GM12864 (cell line): ENCODE measurements at regions not wholly inside any gene's neighbourhood (a gene's known extent, or its start where the extent isn't known, plus 50 kb on each side); places are given as distances from the start of the nearest gene placed in this dataset.

Source experiments
- DNase-seq: peaks from one replicate; pipeline ENCODE4 v3.0.0-alpha.2; 2011; ENCODE audit warnings: low read depth
- H3K4me3 ChIP-seq: 2 replicates; pipeline ENCODE4 v1.5.1; 2011; ENCODE audit warnings: mild to moderate bottlenecking, low read depth, low read length, control low read depth
- CTCF ChIP-seq: IDR thresholded peaks from 2 replicates; pipeline ENCODE4 v1.5.1; 2011; ENCODE audit warnings: low read depth, mild to moderate bottlenecking, moderate library complexity, low read length, control low read depth, inconsistent platforms; ENCODE audit errors: missing control alignments

DNA sequence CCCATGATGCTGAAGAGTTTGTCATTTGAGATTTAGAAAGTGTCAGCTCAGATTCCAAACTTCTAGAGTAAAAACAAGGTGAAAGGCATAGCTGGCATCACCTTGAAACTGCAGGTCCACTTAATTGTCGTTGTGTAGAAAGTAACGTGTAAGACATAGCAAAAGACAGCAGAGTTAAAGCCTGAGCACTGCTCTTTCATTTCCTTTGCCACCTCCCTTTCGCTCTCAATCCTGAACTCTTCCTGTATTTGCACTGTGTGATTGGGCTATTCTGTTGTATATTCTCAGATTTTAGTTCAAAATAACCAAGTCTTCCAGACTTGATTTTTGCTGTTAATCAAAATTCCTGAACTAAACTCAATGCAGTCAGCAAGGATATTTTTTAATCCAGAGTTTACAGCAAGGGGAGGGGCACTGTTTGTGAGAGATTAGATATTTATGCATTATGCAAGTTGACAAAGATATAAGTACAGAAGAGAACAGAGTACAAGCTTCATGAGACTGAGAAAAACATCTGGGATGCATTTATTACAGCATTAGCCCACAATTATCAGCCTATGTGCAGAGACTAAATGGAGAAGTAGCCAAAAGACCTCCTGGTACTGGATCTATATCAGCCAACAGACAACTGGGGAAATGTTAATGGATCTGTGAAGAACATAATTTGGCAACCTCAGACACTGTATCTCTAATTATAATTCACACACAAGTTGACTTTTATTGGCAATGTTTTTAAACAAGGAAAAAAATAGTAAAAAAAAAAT lies 328.6 kb downstream of the SUCLA2 start:
- H3K4me3 ChIP-seq, result no peak overlapping the region
- DNase-seq, result no peak

GRCh38 chr13:47671776-47672175 lies 329.3 kb downstream of the SUCLA2 start:
- no peak for DNase-seq
- no peak for TF ChIP-seq CTCF
- H3K4me3 ChIP-seq, result no peak overlapping the region

More for the DNA sequence above, 328.6 kb downstream of the SUCLA2 start:
- TF ChIP-seq CTCF, result no peak

DNA sequence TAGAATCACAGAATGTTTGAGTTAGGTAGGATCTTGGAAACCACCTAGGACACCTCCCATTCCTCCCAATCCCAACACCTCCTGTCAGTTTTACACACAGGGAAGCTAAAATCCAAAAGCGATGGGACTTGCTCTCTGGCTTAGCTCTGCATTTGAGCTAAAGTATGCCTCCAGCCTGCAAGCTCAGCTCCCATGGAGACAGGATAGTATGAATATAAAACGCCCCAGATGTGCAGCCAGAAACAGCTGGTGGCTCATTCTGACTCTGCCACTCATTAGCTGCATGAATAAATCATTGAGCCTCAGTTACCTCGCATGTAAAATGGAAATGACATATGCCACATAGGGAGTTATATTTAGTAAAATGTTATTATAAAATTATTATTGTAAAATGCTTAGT lies 336.0 kb downstream of the SUCLA2 start:
- no peak for DNase-seq
- TF ChIP-seq CTCF, result no peak

GRCh38 chr13:47661076-47661475 lies 340.0 kb downstream of the SUCLA2 start:
- no peak for TF ChIP-seq CTCF
- H3K4me3 ChIP-seq, result no peak overlapping the region
- DNase-seq, result no peak

More for the DNA sequence above, 336.0 kb downstream of the SUCLA2 start:
- no peak overlapping the region for H3K4me3 ChIP-seq

DNA sequence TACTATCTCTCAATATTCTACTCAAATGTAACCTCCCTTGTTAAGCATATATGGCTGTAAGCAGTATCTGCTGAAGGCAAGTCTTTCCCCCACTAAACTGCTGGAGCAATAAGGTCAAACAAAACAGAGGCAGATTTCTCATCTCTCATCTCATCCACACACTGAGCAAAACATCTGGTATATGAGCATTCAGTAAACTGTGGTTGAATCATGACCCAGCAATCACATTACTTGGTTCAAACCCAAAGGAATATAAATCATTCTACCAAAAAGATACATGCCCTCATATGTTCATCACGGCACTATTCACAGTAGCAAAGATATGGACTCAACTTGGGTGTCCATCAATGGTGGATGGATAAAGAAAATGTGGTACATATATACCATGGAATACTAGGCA lies 344.4 kb downstream of the SUCLA2 start:
- no peak for TF ChIP-seq CTCF
- no peak overlapping the region for H3K4me3 ChIP-seq
- DNase-seq, result no peak

DNA sequence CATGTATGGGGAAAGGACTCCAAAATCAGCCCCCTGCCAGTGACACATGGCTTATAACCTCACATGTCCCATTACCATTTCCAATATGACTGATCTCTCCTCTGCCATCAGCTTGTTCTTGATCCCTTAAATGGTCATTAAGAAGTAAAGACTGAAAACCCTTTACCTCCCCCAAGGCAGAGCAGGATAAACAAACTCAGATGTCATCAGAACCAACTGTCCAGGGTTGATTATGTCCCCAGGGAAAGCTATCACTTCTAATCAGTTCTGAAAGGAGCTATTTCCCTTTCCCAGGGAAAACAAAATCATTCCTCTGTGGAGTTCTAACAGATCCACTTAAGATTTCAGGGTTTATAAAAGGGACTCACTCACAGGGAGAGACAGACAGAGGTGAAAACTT lies 350.9 kb downstream of the SUCLA2 start:
- DNase-seq, result no peak
- no peak for TF ChIP-seq CTCF

DNA sequence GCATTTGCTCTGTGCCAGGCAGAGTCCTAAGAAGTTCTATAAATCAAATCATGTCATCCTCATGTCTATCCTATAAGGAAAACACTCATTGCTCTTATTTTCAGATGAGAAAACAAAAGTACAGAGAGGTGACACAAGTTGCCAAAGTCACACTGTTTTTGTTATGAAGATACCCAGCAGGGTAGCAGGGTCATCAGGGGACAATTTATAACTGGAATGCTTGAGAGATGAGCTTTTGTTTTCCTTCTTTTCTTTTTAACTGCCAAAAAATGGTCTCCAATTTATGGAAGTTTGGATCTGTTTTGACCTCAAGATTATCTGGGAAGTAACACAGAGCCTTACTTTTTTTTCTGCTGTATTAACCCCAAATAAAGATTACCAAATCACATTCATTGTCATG lies 354.1 kb downstream of the SUCLA2 start:
- H3K4me3 ChIP-seq, result no peak overlapping the region
- no peak for TF ChIP-seq CTCF
- DNase-seq, result no peak

More for the DNA sequence above, 350.9 kb downstream of the SUCLA2 start:
- no peak overlapping the region for H3K4me3 ChIP-seq
